ENCODE measurements at regions not wholly inside any gene's neighbourhood (a gene's known extent, or its start where the extent isn't known, plus 50 kb on each side); places are given as distances from the start of the nearest gene placed in this dataset.

DNA sequence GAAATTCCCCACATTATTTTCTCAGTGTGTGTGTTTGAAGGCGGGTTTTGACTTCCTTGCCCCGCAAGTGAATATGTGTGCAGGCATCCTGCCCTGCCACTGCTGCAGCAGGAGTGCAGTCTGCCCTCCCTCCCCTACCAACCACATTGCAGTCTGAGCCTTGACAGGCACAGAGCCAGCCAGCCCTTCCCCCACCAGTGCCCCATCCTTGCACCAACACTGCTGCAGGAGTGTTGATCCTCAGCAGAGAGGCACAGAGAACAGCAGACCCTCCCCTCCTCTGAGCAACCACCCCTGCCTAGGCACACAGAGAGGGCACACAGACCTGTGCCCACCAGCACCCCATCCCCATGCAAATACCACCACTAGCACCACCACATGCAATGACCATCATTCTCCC lies 683.0 kb upstream of the PKDCC start:
- no peak overlapping the region for H3K4me3 ChIP-seq
- H3K27ac ChIP-seq = no peak overlapping the region
- ATAC-seq (no peak), FAIRE-seq (no peak), DNase-seq (ENCODE audit: low read depth in 1 of 2, low spot score in 1 of 2) (no peak)
- 0 out of 3 replicates have a peak, but pooled peaks cover 6% of the 10 kb centered on the region for H3K9me3 ChIP-seq
- ChIA-PET POLR2A (no interaction called here), CTCF (no interaction called here)
- H3K4me2 ChIP-seq = no peak overlapping the region
- 26% methylated on average over 2 of the region's 2 CpGs for WGBS (ENCODE audit: missing lambda C conversion rate)
- TF ChIP-seq, protein P1, sequence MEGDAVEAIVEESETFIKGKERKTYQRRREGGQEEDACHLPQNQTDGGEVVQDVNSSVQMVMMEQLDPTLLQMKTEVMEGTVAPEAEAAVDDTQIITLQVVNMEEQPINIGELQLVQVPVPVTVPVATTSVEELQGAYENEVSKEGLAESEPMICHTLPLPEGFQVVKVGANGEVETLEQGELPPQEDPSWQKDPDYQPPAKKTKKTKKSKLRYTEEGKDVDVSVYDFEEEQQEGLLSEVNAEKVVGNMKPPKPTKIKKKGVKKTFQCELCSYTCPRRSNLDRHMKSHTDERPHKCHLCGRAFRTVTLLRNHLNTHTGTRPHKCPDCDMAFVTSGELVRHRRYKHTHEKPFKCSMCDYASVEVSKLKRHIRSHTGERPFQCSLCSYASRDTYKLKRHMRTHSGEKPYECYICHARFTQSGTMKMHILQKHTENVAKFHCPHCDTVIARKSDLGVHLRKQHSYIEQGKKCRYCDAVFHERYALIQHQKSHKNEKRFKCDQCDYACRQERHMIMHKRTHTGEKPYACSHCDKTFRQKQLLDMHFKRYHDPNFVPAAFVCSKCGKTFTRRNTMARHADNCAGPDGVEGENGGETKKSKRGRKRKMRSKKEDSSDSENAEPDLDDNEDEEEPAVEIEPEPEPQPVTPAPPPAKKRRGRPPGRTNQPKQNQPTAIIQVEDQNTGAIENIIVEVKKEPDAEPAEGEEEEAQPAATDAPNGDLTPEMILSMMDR (IDR thresholded peaks at IDR 0.05) = no peak
- no peak for TF ChIP-seq USF2 (IDR thresholded peaks at IDR 0.05)
- H3K4me1 ChIP-seq = no peaks in the 10 kb centered on the region

- H3K4me3 ChIP-seq = no peak overlapping the region
- CTCF ChIA-PET = no interaction called here
- FAIRE-seq (no peak), DNase-seq (ENCODE audit: low read depth in 1 of 2, low spot score in 1 of 2) (no peak), ATAC-seq (no peak)
- POLR2A ChIA-PET = no interaction called here
- H3K4me2 ChIP-seq = no peak overlapping the region
- H3K27ac ChIP-seq = no peak overlapping the region
- TF ChIP-seq CHD2 (IDR thresholded peaks at IDR 0.05; ENCODE audit: low read length, partially characterized antibody) = no peak
- TF ChIP-seq RAD21 (conservative IDR thresholded peaks at IDR 0.05 in 1 of 2, IDR thresholded peaks at IDR 0.05 in 1 of 2) = no peak
- TF ChIP-seq NFE2L2 (conservative IDR thresholded peaks at IDR 0.05; ENCODE audit: low read length) = no peak
- TF ChIP-seq ATOH8 (CRISPR knock-in tag; IDR thresholded peaks at IDR 0.05; ENCODE audit: low read depth) = no peak
- TF ChIP-seq NR3C1 (IDR thresholded peaks at IDR 0.05) = no peak
- TF ChIP-seq REST (IDR thresholded peaks at IDR 0.05) = no peak
- TF ChIP-seq RNF2 (IDR thresholded peaks at IDR 0.05; ENCODE audit: borderline replicate concordance, low read depth) = no peak
- TF ChIP-seq MYC (IDR thresholded peaks at IDR 0.05; ENCODE audit: borderline replicate concordance, low read length) = no peak
- TF ChIP-seq ZNF302 (CRISPR knock-in tag; IDR thresholded peaks at IDR 0.05) = no peak
- H3K9me3 ChIP-seq = no peaks in the 10 kb centered on the region; the same call in 2 of the 3 replicates
- no peaks in the 10 kb centered on the region for H3K4me1 ChIP-seq
Measured at GRCh38 chr2:41375901-41376300, 671.9 kb upstream of the PKDCC start.

- 24% methylated on average over 4 of the region's 4 CpGs for WGBS (ENCODE audit: missing lambda C conversion rate)
- ATAC-seq = no peak
- CTCF ChIA-PET = no interaction called here
- no peak overlapping the region for H3K4me2 ChIP-seq
- H3K4me1 ChIP-seq = no peaks in the 10 kb centered on the region
- FAIRE-seq = no peak
- DNase-seq (ENCODE audit: low read depth in 1 of 2, low spot score in 1 of 2) = no peak
- H3K4me3 ChIP-seq = no peak overlapping the region
- POLR2A ChIA-PET = no interaction called here
- TF ChIP-seq JUNB (IDR thresholded peaks at IDR 0.05) (no peak), BHLHE40 (IDR thresholded peaks at IDR 0.05; ENCODE audit: low read depth, low read length) (no peak), RFX5 (IDR thresholded peaks at IDR 0.05) (no peak), RAD21 (conservative IDR thresholded peaks at IDR 0.05 in 1 of 2, IDR thresholded peaks at IDR 0.05 in 1 of 2) (no peak), HDAC2 (IDR thresholded peaks at IDR 0.05) (no peak), ZFP36 (IDR thresholded peaks at IDR 0.05; ENCODE audit: borderline replicate concordance, partially characterized antibody) (no peak), HOXB13 (CRISPR knock-in tag; IDR thresholded peaks at IDR 0.05; ENCODE audit: low read depth) (no peak), FOSL2 (IDR thresholded peaks at IDR 0.05) (no peak), FOSL2 (CRISPR knock-in tag; IDR thresholded peaks at IDR 0.05) (no peak), JUN (IDR thresholded peaks at IDR 0.05) (no peak)
- no peak overlapping the region for H3K27ac ChIP-seq
- no peaks in the 10 kb centered on the region for H3K9me3 ChIP-seq
Measured at GRCh38 chr2:41377837-41378236, 670.0 kb upstream of the PKDCC start.

All from A549 (cell line).